GM10266 (cell line): ENCODE measurements at regions not wholly inside any gene's neighbourhood (a gene's known extent, or its start where the extent isn't known, plus 50 kb on each side); places are given as distances from the start of the nearest gene placed in this dataset.

Source experiments
- DNase-seq: peaks from one replicate; pipeline ENCODE4 v3.0.0; 2012; ENCODE audit errors: extremely low spot score
- CTCF ChIP-seq: IDR thresholded peaks from 2 replicates; pipeline ENCODE4 v1.5.1; 2012; ENCODE audit warnings: mild to moderate bottlenecking, low read depth; ENCODE audit not compliant: control insufficient read depth, insufficient read depth; ENCODE audit errors: missing control alignments

- no peak for TF ChIP-seq CTCF
- no peak for DNase-seq
Measured at GRCh38 chr20:33916768-33917167, 76.9 kb upstream of the RALY start.

GRCh38 chr20:33917831-33918525 lies 75.7 kb upstream of the RALY start:
- TF ChIP-seq CTCF, result no peak
- DNase-seq, result no peak

- no peak for DNase-seq
- no peak for TF ChIP-seq CTCF
Measured at GRCh38 chr20:33918662-33919061, 75.0 kb upstream of the RALY start.

- TF ChIP-seq CTCF, result no peak
Measured at GRCh38 chr20:33919653-33920052, 74.1 kb upstream of the RALY start.

GRCh38 chr20:33922224-33922623 lies 71.5 kb upstream of the RALY start:
- no peak for TF ChIP-seq CTCF
- no peak for DNase-seq

More at GRCh38 chr20:33919653-33920052, 74.1 kb upstream of the RALY start:
- no peak for DNase-seq

- DNase-seq, result no peak
- no peak for TF ChIP-seq CTCF
Measured at GRCh38 chr20:33923740-33924139, 70.0 kb upstream of the RALY start.

GRCh38 chr20:33925867-33926266 lies 67.8 kb upstream of the RALY start:
- DNase-seq, result no peak

More at GRCh38 chr20:33925867-33926266, 67.8 kb upstream of the RALY start:
- no peak for TF ChIP-seq CTCF
